ENCODE measurements at regions not wholly inside any gene's neighbourhood (a gene's known extent, or its start where the extent isn't known, plus 50 kb on each side); places are given as distances from the start of the nearest gene placed in this dataset.

- no peak for TF ChIP-seq POLR2AphosphoS5 (IDR thresholded peaks at IDR 0.05; ENCODE audit: low read depth, low read length)
- no peak for TF ChIP-seq RFX5 (IDR thresholded peaks at IDR 0.05; ENCODE audit: borderline replicate concordance, low read depth, low read length)
- no peak for TF ChIP-seq BRCA1 (IDR thresholded peaks at IDR 0.05; ENCODE audit: low read depth, low read length)
- TF ChIP-seq EP300 (IDR thresholded peaks at IDR 0.05; ENCODE audit: borderline replicate concordance in 1 of 2, low read depth in 2 of 2, low read length in 2 of 2): no peak
These were observed 331.6 kb downstream of the BMPER start for GRCh38 chr7:34236839-34237492.

Data from H1 (cell line).